ENCODE measurements at regions not wholly inside any gene's neighbourhood (a gene's known extent, or its start where the extent isn't known, plus 50 kb on each side); places are given as distances from the start of the nearest gene placed in this dataset.
A peak's percentile ranks its signal among the peaks of the same experiment; 100 is the strongest.
"Not testable (repeated sequence)": the region's sequence is repeated elsewhere in the genome, so short reads cannot be mapped to it uniquely, and the experiment has no call there.

DNA sequence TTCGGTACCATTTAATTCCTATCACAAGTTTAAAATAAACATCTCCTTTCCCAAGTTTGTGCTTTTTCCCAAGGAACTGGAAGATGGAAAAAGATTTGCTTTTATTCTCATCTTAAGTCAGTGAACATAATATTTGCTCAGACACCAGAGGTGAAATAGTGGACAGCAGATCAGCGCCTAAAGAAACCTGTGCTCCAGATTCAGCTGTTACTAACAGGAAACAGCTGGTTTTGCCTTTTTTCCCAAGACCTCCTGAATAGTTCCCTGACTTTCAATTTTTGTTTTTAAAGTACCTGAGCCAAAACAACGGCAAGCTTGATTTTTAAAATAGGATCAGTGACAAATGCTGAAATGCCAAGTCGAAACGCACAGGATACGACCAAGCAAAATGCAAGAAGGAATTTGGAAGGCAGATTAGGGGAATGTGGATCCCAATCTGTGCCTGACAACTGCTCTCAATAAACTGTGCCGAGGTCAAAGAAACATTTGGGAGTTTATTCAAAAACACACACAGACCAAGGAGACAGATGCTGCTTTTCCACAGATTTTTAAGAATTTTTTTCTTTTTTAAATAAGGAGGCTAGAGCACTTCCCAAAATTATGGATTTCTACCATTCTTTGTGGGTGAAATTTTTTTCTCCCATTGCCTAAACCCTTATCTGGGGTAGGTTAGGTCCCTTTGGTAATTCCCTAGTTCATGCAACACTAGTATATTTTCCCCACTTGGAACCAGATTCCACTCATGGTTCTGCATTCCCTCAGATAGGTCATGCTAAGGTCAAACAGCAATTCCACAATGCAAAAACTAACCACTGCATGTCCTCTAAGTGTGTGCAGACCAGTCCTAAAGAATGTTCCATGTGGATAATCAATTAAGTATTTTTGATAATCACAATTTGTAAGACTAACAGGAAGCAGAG, 121.5 kb upstream of the PDE1A start:
- H3K4me1 ChIP-seq (ENCODE audit: control insufficient read depth in 1 of 2, low read depth in 2 of 2): peaks cover 18 to 20% of the 10 kb centered on the region in 2 donors
- H3K4me3 ChIP-seq: peak overlapping the region; percentile 39
- TF ChIP-seq, protein P1, sequence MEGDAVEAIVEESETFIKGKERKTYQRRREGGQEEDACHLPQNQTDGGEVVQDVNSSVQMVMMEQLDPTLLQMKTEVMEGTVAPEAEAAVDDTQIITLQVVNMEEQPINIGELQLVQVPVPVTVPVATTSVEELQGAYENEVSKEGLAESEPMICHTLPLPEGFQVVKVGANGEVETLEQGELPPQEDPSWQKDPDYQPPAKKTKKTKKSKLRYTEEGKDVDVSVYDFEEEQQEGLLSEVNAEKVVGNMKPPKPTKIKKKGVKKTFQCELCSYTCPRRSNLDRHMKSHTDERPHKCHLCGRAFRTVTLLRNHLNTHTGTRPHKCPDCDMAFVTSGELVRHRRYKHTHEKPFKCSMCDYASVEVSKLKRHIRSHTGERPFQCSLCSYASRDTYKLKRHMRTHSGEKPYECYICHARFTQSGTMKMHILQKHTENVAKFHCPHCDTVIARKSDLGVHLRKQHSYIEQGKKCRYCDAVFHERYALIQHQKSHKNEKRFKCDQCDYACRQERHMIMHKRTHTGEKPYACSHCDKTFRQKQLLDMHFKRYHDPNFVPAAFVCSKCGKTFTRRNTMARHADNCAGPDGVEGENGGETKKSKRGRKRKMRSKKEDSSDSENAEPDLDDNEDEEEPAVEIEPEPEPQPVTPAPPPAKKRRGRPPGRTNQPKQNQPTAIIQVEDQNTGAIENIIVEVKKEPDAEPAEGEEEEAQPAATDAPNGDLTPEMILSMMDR (IDR thresholded peaks at IDR 0.05): no peak
- ATAC-seq (ENCODE audit: insufficient number of reproducible peaks, low FRiP score, low read depth) (no peak), DNase-seq (ENCODE audit: low spot score) (no peak)
- no peaks in the 10 kb centered on the region for H3K36me3 ChIP-seq
- H3K27me3 ChIP-seq (replicated peaks; ENCODE audit: insufficient read depth): no peaks in the 10 kb centered on the region
- no peaks in the 10 kb centered on the region for H3K9me3 ChIP-seq
- H3K27ac ChIP-seq: peak overlapping the region; percentile 17 to 46

DNA sequence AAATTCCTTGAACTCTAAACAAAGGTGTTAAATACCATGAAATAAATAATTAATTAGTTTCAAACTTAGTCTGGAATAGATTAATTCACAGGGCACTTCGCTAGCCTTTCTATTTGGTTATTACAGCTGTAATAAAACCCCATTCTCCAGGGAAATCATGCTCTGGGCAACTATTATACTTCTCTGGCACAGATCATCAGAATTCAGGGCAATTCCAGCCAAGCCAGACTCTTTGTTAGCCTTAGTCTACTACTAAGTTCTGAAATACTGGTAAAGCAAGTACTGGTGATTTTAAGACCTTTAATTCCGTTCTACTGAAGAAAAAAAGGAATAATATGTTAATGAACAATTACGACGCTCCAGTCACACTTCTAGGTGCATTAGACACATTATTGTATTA, 123.4 kb upstream of the PDE1A start:
- H3K4me3 ChIP-seq: peak overlapping the region; percentile 38
- DNase-seq (ENCODE audit: low spot score) (no peak), ATAC-seq (ENCODE audit: insufficient number of reproducible peaks, low FRiP score, low read depth) (no peak)
- no peaks in the 10 kb centered on the region for H3K27me3 ChIP-seq (replicated peaks; ENCODE audit: insufficient read depth)
- TF ChIP-seq, protein P1 (IDR thresholded peaks at IDR 0.05): no peak
- peaks cover 18 to 20% of the 10 kb centered on the region in 2 donors for H3K4me1 ChIP-seq (ENCODE audit: control insufficient read depth in 1 of 2, low read depth in 2 of 2)
- no peaks in the 10 kb centered on the region for H3K36me3 ChIP-seq
- no peak overlapping the region for H3K27ac ChIP-seq
- H3K9me3 ChIP-seq: no peaks in the 10 kb centered on the region

DNA sequence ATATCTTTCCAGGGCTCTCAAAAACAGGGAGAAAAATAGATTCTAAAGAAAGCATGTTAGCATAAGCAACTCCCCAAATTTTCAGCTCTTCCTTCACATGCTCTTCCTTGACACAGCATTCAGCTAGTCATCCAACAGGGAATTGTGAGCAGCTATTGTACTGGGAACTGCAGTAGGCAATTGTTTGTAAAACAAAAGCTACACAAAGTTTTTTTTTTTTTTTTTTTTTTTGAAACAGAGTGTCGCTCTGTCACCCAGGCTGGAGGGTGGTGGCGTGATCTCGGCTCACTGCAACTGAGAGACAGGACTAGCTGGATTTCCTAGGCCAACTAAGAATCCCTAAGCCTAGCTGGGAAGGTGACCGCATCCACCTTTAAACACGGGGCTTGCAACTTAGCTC, 125.4 kb upstream of the PDE1A start:
- not testable (repeated sequence) for H3K9me3 ChIP-seq; H3K27me3 ChIP-seq (replicated peaks; ENCODE audit: insufficient read depth); ATAC-seq (ENCODE audit: insufficient number of reproducible peaks, low FRiP score, low read depth); H3K36me3 ChIP-seq; DNase-seq (ENCODE audit: low spot score); H3K4me3 ChIP-seq; H3K27ac ChIP-seq
- H3K4me1 ChIP-seq (ENCODE audit: control insufficient read depth in 1 of 2, low read depth in 2 of 2): peaks cover 18 to 20% of the 10 kb centered on the region in 2 donors

DNA sequence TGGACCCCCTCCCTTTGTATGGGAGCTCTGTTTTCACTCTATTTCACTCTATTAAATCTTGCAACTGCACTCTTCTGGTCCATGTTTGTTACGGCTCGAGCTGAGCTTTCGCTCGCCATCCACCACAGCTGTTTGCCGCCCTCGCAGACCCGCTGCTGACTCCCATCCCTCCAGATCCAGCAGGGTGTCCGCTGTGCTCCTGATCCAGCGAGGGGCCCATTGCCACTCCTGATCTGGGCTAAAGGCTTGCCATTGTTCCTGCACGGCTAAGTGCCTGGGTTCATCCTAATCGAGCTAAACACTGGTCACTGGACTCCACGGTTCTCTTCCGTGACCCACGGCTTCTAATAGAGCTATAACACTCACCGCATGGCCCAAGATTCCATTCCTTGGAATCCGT, 125.9 kb upstream of the PDE1A start:
- H3K4me3 ChIP-seq; ATAC-seq (ENCODE audit: insufficient number of reproducible peaks, low FRiP score, low read depth): not testable (repeated sequence)

DNA sequence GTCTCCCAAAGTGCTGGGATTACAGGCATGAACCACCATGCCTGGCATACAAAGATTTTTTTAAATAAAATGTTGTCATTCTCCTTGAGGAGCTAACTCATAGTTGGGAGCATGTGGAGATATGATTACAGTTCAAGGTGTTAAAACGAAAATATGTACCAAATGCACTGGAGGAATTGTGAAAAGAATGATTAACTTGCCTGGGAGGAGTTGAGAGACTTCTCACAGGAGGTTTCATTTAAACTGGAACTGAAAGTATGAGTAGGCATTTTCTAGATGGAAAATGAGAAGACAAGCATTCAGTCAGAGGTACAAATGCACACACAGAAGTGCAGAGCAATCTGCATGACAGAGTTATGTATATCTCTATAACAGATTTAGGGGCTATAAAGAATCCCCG, 126.6 kb upstream of the PDE1A start:
- H3K27me3 ChIP-seq (replicated peaks; ENCODE audit: insufficient read depth): no peaks in the 10 kb centered on the region
- ATAC-seq (ENCODE audit: insufficient number of reproducible peaks, low FRiP score, low read depth) (no peak), DNase-seq (ENCODE audit: low spot score) (no peak)
- H3K36me3 ChIP-seq: no peaks in the 10 kb centered on the region
- TF ChIP-seq, protein P1 (IDR thresholded peaks at IDR 0.05): no peak
- H3K4me3 ChIP-seq: no peak overlapping the region
- H3K27ac ChIP-seq: no peak overlapping the region
- peaks cover 12 to 14% of the 10 kb centered on the region in 2 donors for H3K4me1 ChIP-seq (ENCODE audit: control insufficient read depth in 1 of 2, low read depth in 2 of 2)
- no peaks in the 10 kb centered on the region for H3K9me3 ChIP-seq

More for the DNA sequence above, 125.9 kb upstream of the PDE1A start:
- H3K27me3 ChIP-seq (replicated peaks; ENCODE audit: insufficient read depth); H3K36me3 ChIP-seq; DNase-seq (ENCODE audit: low spot score); H3K27ac ChIP-seq; H3K9me3 ChIP-seq: not testable (repeated sequence)
- peaks cover 15 to 19% of the 10 kb centered on the region in 2 donors for H3K4me1 ChIP-seq (ENCODE audit: control insufficient read depth in 1 of 2, low read depth in 2 of 2)

DNA sequence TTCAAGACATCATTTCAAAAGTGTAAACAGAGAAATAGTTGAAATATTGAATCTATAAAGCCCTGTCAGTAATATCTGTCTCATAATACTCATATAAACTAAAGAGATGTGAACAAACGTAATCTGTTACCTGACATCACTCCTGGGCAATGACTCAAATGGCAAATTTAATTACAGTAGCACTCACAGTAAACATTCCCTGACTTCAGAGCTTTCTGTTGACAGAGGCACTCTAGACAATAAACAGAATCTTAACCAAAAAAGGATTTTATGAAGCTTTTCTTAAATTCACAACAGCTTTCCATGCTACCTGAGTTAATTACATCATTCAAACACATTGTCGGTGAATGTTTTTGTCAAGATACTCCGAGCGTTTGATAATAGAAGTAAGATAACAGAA, 128.1 kb upstream of the PDE1A start:
- no peak for ATAC-seq (ENCODE audit: insufficient number of reproducible peaks, low FRiP score, low read depth)
- H3K4me3 ChIP-seq: no peak overlapping the region
- TF ChIP-seq, protein P1 (IDR thresholded peaks at IDR 0.05): no peak

More for the DNA sequence above, 128.1 kb upstream of the PDE1A start:
- no peaks in the 10 kb centered on the region for H3K9me3 ChIP-seq
- DNase-seq (ENCODE audit: low spot score): no peak
- H3K27ac ChIP-seq: no peak overlapping the region
- no peaks in the 10 kb centered on the region for H3K36me3 ChIP-seq
- H3K4me1 ChIP-seq (ENCODE audit: control insufficient read depth in 1 of 2, low read depth in 2 of 2): peaks cover 6 to 7% of the 10 kb centered on the region in 2 donors
- H3K27me3 ChIP-seq (replicated peaks; ENCODE audit: insufficient read depth): no peaks in the 10 kb centered on the region

Data from thoracic aorta (tissue), 2 donors.